Glomerular visceral epithelial cell (primary cell): ENCODE measurements at regions not wholly inside any gene's neighbourhood (a gene's known extent, or its start where the extent isn't known, plus 50 kb on each side); places are given as distances from the start of the nearest gene placed in this dataset.
A peak's percentile ranks its signal among the peaks of the same experiment; 100 is the strongest.
"Not testable (repeated sequence)": the region's sequence is repeated elsewhere in the genome, so short reads cannot be mapped to it uniquely, and the experiment has no call there.

Experiments used
- DNase-seq: peaks from one replicate; pipeline ENCODE4 v3.0.0-alpha.2; 2016; ENCODE audit errors: extremely low spot score

GRCh38 chr3:115204475-115204874, 57.4 kb upstream of the ZBTB20 start:
- no peak for DNase-seq

DNA sequence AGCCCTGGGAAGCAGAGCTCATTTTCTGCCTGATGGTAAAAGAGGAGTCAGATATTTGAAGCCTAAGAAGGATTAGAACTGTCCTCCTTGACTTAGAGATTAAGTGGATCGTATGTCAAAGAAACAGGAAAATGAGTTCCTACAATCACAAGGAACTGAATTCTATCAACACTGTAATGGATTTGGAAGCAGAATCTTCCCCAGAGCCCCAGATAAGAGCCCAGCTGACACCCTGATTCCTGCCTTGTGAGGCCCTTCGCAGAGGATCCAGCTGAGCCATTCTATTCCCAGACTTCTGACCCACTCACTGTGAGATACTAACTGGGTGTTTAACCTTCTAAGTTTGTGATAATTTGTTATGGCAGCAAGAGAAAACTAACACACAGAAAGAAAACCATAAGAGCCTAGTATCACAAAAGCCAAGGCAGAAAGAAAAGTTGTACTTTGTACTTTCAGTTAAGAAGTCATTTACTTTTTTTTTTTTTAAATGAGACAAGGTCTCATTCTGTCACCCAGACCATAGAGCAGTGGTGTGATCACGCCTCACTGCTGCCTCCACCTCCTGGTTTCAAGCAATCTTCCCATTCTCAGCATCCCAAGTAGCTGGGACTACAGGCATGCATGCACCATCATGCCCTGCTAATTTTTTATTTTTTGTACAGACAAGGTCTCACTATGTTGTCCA, 61.1 kb upstream of the ZBTB20 start:
- no peak for DNase-seq

GRCh38 chr3:115211810-115212492, 64.9 kb upstream of the ZBTB20 start:
- no peak for DNase-seq

DNA sequence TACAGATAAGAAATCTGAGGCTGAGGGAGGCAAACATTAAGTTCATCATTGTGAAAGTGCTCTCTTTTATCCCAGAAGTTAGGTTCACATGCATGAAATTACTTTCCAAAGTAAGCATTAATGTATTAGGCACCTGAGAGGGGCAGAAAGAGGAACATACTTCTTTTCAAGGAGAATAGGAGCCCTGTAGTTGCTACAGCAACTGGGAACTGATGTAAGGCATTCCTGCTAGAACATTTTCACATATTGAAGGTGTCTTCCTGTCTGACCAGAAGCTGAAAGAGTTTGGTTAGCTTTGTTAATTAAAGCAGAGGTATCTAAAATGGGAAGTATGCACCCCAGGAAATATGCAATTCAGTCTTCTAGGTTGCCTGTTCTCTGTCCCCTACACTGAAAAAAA, 65.5 kb upstream of the ZBTB20 start:
- no peak for DNase-seq

GRCh38 chr3:115213052-115213451, 66.0 kb upstream of the ZBTB20 start:
- DNase-seq = not testable (repeated sequence)

- DNase-seq = no peak
These were observed 70.2 kb upstream of the ZBTB20 start for GRCh38 chr3:115217292-115217677.

DNA sequence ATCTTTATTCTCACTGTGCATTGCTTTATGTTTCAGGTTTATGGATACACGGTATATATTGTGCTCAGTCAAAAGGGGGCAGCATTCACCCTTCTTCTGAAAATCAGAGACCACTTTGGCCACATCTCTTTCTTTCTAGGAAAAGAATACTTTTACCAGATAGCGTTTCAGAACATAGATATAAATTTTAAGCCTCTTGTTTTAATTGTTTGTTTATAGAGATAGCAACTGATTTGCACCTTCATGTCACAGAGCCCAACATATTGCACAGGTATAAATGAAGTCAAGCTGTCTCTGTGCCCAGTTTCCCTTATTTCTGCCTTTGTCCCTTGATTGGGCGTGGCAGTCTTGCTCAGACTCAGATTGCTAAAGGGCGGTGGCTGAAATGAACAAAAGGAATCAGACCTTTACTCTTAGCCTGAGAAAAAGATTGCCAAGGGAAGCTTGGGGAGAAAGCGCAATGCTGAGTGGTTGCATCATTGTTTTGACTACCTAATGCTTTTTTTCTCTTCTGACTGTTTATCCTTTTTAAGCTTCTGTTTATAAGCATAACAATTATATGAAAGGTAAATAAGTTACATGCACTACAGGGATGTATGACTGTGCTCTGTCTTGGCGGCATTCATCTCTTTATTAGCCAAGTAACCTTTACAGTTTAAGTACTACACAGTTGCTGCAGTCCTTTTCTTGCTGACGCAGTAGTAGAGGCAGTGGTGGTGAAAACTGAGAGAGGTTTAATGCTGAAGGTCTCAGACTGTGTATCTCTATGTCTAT, 70.8 kb upstream of the ZBTB20 start:
- DNase-seq = peak; percentile 60

- no peak for DNase-seq
These were observed 71.8 kb upstream of the ZBTB20 start for GRCh38 chr3:115218859-115219258.

DNA sequence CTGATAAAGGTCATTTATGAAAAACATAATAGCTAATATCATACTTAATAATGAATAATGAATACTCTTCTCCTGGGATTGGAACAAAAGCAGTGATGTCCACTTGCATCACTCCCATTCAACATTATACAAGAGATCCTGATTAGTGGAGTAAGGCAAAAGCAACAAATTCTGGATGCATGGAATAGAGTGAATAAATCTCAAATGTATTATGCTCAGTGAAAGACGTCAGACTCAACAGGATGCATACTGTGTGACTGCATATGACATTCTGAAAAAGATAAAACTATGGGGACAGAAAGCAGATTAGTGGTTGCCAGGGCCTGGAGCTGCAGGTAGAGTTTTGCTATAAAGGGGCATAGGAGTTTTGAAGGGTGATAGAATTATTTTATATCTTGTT, 77.6 kb upstream of the ZBTB20 start:
- no peak for DNase-seq

- no peak for DNase-seq
These were observed 79.9 kb upstream of the ZBTB20 start for GRCh38 chr3:115226844-115227445.

- DNase-seq = no peak
These were observed 80.4 kb upstream of the ZBTB20 start for GRCh38 chr3:115227461-115227860.

DNA sequence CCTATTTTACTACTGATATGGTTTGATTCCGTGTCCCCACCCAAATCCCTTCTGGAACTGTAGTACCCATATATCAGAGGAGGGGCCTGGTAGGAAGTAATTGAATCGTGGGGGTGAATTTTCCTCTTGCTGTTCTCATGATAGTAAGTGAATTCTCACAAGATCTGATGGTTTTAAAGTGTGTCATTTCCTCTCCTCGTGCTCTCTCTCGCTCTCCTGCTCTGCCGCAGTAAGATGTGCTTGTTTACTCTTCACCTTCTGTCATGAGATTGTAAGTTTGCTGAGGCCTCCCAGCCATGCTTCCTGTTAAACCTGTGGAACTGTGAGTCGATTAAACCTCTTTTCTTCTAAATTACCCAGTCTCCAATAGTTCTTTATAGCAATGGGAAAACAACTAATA, 81.2 kb upstream of the ZBTB20 start:
- no peak for DNase-seq

- no peak for DNase-seq
These were observed 85.1 kb upstream of the ZBTB20 start for GRCh38 chr3:115232167-115232566.

- no peak for DNase-seq
These were observed 85.9 kb upstream of the ZBTB20 start for GRCh38 chr3:115233021-115233420.

- no peak for DNase-seq
These were observed 89.4 kb upstream of the ZBTB20 start for GRCh38 chr3:115236496-115236895.

- DNase-seq = peak; percentile 95
These were observed 92.6 kb upstream of the ZBTB20 start for GRCh38 chr3:115239717-115240116.

DNA sequence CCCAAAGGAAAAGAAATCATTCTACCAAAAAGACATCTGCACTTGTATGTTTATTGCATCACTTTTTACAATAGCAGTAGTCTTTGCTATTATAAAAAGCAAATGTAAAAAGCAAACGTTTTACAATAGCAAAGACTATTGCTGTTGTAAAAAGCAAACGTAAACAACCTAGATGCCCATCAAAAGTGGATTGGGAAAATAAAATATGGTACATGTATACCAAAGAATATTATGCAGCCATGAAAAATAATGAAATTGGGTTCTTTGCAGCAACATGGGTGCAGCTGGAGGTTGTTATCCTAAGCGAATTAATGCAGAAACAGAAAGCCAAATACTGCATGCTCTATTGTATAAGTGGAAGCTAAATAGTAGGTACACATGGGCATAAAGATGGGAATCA, 97.3 kb upstream of the ZBTB20 start:
- no peak for DNase-seq

DNA sequence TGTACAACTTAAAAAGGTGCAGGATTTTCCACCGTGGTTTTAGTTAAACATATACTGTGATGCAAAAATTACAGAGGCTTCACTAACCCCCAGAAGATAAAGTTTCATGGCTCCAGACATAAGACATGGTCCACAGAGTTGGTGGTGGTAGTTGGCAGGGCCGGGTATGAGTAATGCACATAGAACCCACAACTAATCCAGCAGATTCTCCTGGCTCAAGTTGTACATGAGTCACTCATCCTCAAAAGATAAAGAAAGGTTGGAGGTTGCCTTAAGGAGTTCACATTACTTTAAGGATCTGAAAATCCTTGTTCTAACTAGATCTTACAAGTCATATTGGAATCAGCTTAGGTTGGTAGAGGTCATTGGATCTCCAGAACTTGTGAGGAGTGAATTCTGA, 98.3 kb upstream of the ZBTB20 start:
- DNase-seq = peak; percentile 90

DNA sequence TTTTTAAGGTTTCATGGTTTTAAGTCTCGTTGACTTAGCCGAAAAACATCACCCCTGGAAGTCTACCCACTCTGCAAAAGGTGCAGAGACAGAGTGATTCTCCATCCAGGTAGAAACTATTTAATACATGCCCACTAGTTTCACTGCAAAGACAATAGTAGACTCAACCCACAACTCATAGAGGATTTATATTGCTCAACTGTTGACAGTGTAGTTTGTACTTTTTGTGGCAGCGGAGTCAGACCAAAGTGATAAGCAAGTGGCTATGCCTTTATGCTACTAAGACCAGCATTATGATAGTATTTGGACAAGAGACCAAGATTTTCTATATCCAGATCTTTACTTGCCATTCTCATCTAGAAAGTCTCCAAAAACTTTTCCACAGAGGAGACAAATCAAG, 98.8 kb upstream of the ZBTB20 start:
- no peak for DNase-seq

- DNase-seq = no peak
These were observed 99.5 kb upstream of the ZBTB20 start for GRCh38 chr3:115246461-115247020.

DNA sequence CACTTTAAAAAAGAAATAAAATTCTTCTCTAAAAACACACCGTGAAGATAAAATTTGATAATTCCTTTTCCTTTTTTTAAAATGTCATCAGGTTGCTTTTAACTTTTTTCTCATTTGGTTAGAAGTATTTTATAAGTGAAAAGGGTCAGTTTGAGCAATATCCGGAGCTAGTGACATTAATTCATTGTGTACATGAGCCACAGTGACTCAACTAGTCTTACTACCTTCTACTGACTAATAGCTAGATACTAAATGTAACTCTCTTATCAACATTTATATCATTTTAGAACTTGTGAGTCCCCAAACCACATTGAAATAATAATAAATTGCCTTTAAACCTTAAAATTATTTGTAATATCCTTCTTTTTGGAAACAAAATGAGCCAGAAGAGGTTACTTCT, 101.2 kb upstream of the ZBTB20 start:
- no peak for DNase-seq

- no peak for DNase-seq
These were observed 104.4 kb upstream of the ZBTB20 start for GRCh38 chr3:115251509-115251908.
